ENCODE measurements at regions not wholly inside any gene's neighbourhood (a gene's known extent, or its start where the extent isn't known, plus 50 kb on each side); places are given as distances from the start of the nearest gene placed in this dataset.
"Not testable (repeated sequence)": the region's sequence is repeated elsewhere in the genome, so short reads cannot be mapped to it uniquely, and the experiment has no call there.

GRCh38 chr2:228519561-228519960 lies 338.1 kb upstream of the SPHKAP start:
- Mint-ChIP-seq H3K4me3 (ENCODE audit: unreplicated experiment) (no peak overlapping the region), H3K36me3 (ENCODE audit: unreplicated experiment) (no peaks in the 10 kb centered on the region), H3K27ac (ENCODE audit: unreplicated experiment) (no peak overlapping the region), H3K27me3 (ENCODE audit: unreplicated experiment) (no peaks in the 10 kb centered on the region), H3K9me3 (ENCODE audit: unreplicated experiment) (peaks cover 30% of the 10 kb centered on the region), H3K4me1 (ENCODE audit: unreplicated experiment) (no peaks in the 10 kb centered on the region)
- TF ChIP-seq, protein P1, sequence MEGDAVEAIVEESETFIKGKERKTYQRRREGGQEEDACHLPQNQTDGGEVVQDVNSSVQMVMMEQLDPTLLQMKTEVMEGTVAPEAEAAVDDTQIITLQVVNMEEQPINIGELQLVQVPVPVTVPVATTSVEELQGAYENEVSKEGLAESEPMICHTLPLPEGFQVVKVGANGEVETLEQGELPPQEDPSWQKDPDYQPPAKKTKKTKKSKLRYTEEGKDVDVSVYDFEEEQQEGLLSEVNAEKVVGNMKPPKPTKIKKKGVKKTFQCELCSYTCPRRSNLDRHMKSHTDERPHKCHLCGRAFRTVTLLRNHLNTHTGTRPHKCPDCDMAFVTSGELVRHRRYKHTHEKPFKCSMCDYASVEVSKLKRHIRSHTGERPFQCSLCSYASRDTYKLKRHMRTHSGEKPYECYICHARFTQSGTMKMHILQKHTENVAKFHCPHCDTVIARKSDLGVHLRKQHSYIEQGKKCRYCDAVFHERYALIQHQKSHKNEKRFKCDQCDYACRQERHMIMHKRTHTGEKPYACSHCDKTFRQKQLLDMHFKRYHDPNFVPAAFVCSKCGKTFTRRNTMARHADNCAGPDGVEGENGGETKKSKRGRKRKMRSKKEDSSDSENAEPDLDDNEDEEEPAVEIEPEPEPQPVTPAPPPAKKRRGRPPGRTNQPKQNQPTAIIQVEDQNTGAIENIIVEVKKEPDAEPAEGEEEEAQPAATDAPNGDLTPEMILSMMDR (IDR thresholded peaks at IDR 0.05): no peak
- no peak for DNase-seq (ENCODE audit: extremely low spot score, unreplicated experiment)

GRCh38 chr2:228516019-228516418 lies 334.5 kb upstream of the SPHKAP start:
- TF ChIP-seq, protein P1 (IDR thresholded peaks at IDR 0.05): no peak
- H3K27me3 Mint-ChIP-seq (ENCODE audit: unreplicated experiment): no peaks in the 10 kb centered on the region
- H3K4me1 Mint-ChIP-seq (ENCODE audit: unreplicated experiment): no peaks in the 10 kb centered on the region
- no peak overlapping the region for H3K4me3 Mint-ChIP-seq (ENCODE audit: unreplicated experiment)
- DNase-seq (ENCODE audit: extremely low spot score, unreplicated experiment): no peak
- peaks cover 31% of the 10 kb centered on the region for H3K9me3 Mint-ChIP-seq (ENCODE audit: unreplicated experiment)
- H3K36me3 Mint-ChIP-seq (ENCODE audit: unreplicated experiment): no peaks in the 10 kb centered on the region
- no peak overlapping the region for H3K27ac Mint-ChIP-seq (ENCODE audit: unreplicated experiment)

DNA sequence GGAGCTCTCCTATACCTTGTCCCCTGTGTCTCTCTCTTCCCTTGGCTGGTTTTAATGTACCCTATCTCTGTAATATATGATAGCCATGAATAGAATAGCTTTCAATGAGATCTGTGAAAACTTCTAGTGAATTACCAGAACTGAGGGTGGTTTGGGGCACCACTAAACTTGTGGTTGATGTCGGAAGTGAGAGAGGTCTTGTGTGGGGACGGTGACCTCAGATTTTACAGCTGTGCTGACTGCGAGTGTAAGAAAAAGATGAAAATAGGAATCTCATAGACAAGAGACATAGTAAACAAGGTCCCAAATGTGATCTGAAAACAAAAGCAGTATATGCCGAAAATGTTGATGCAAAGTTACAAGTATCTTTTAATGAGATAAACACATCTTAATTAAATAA lies 332.0 kb upstream of the SPHKAP start:
- DNase-seq (ENCODE audit: extremely low spot score, unreplicated experiment); H3K27me3 Mint-ChIP-seq (ENCODE audit: unreplicated experiment); H3K36me3 Mint-ChIP-seq (ENCODE audit: unreplicated experiment); H3K4me3 Mint-ChIP-seq (ENCODE audit: unreplicated experiment); H3K4me1 Mint-ChIP-seq (ENCODE audit: unreplicated experiment); H3K27ac Mint-ChIP-seq (ENCODE audit: unreplicated experiment): not testable (repeated sequence)
- peaks cover 16% of the 10 kb centered on the region for H3K9me3 Mint-ChIP-seq (ENCODE audit: unreplicated experiment)

DNA sequence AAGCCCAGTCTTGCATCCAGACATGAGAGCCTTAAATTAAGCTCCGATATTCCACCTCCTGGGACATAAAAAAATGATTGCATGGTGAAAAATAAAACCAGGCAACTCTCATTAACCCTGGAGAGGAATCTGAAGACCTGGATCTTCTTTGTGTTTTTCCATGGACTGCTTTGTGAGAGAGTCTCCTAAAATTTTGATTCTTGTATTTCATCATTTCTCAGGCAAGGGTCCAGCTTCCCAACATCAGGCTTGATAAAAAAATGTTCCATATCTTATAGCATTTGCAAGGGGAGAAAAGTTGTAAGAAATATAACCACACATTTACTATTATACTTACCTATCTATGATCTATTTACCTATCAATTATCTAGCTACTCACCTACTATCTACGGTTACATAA lies 327.5 kb upstream of the SPHKAP start:
- peaks cover 13% of the 10 kb centered on the region for H3K9me3 Mint-ChIP-seq (ENCODE audit: unreplicated experiment)
- H3K4me3 Mint-ChIP-seq (ENCODE audit: unreplicated experiment): no peak overlapping the region
- no peak overlapping the region for H3K27ac Mint-ChIP-seq (ENCODE audit: unreplicated experiment)
- TF ChIP-seq, protein P1 (IDR thresholded peaks at IDR 0.05): no peak
- H3K4me1 Mint-ChIP-seq (ENCODE audit: unreplicated experiment): no peaks in the 10 kb centered on the region
- no peak for DNase-seq (ENCODE audit: extremely low spot score, unreplicated experiment)
- H3K27me3 Mint-ChIP-seq (ENCODE audit: unreplicated experiment): no peaks in the 10 kb centered on the region
- no peaks in the 10 kb centered on the region for H3K36me3 Mint-ChIP-seq (ENCODE audit: unreplicated experiment)

DNA sequence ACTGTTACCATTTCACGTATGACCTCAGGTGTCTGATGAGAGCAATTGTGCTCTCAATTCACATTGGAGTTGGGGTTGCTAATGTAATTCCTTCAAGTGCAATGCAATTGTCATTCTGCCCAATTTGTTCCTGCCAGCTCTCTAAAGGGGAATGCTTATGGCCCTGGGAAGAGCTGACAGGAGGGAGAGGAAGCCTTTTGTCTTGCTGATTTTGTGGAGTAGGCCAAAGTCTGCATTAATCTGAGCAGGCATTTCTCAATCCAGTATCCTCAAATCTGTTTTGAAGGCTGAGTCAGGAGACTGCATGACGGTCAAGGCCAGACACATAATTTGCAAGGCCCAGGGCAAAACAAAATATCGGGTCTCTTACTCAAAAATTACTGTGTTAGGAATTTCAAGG lies 326.4 kb upstream of the SPHKAP start:
- H3K4me1 Mint-ChIP-seq (ENCODE audit: unreplicated experiment): no peaks in the 10 kb centered on the region
- TF ChIP-seq, protein P1 (IDR thresholded peaks at IDR 0.05): no peak
- H3K27ac Mint-ChIP-seq (ENCODE audit: unreplicated experiment): no peak overlapping the region
- H3K9me3 Mint-ChIP-seq (ENCODE audit: unreplicated experiment): peaks cover 13% of the 10 kb centered on the region
- no peak overlapping the region for H3K4me3 Mint-ChIP-seq (ENCODE audit: unreplicated experiment)
- H3K27me3 Mint-ChIP-seq (ENCODE audit: unreplicated experiment): no peaks in the 10 kb centered on the region
- no peak for DNase-seq (ENCODE audit: extremely low spot score, unreplicated experiment)
- no peaks in the 10 kb centered on the region for H3K36me3 Mint-ChIP-seq (ENCODE audit: unreplicated experiment)

- no peak for DNase-seq (ENCODE audit: extremely low spot score, unreplicated experiment)
- Mint-ChIP-seq H3K27ac (ENCODE audit: unreplicated experiment) (no peak overlapping the region), H3K9me3 (ENCODE audit: unreplicated experiment) (peaks cover 14% of the 10 kb centered on the region), H3K27me3 (ENCODE audit: unreplicated experiment) (no peaks in the 10 kb centered on the region), H3K4me3 (ENCODE audit: unreplicated experiment) (no peak overlapping the region), H3K4me1 (ENCODE audit: unreplicated experiment) (no peaks in the 10 kb centered on the region), H3K36me3 (ENCODE audit: unreplicated experiment) (no peaks in the 10 kb centered on the region)
- TF ChIP-seq, protein P1 (IDR thresholded peaks at IDR 0.05): no peak
These were observed 325.8 kb upstream of the SPHKAP start for GRCh38 chr2:228507231-228507824.

Data from osteocyte (in vitro differentiated cells).